ENCODE measurements at regions not wholly inside any gene's neighbourhood (a gene's known extent, or its start where the extent isn't known, plus 50 kb on each side); places are given as distances from the start of the nearest gene placed in this dataset.
"Not testable (repeated sequence)": the region's sequence is repeated elsewhere in the genome, so short reads cannot be mapped to it uniquely, and the experiment has no call there.

- no peak for DNase-seq
- Mint-ChIP-seq H3K4me1 (ENCODE audit: low read depth, unreplicated experiment) (no peaks in the 10 kb centered on the region), H3K27me3 (ENCODE audit: unreplicated experiment) (peaks cover 17% of the 10 kb centered on the region), H3K27ac (ENCODE audit: unreplicated experiment) (no peak overlapping the region), H3K9me3 (ENCODE audit: low read depth, unreplicated experiment) (peaks cover 2% of the 10 kb centered on the region), H3K36me3 (ENCODE audit: insufficient read depth, unreplicated experiment) (no peaks in the 10 kb centered on the region), H3K4me3 (ENCODE audit: low read depth, unreplicated experiment) (no peak overlapping the region)
- no TSS peak for BruUV-seq (replicated peaks)
- intact Hi-C loops (cut with micrococcal nuclease; ENCODE audit: unreplicated experiment), result no loop called here
- TF ChIP-seq CTCF (IDR thresholded peaks at IDR 0.05; ENCODE audit: unreplicated experiment), result no peak
- CTCF ChIA-PET, result no interaction called here
Observed at GRCh38 chr1:242662886-242663285, 138.4 kb upstream of the PLD5 start.

- intact Hi-C loops (cut with micrococcal nuclease; ENCODE audit: unreplicated experiment); H3K27ac Mint-ChIP-seq (ENCODE audit: unreplicated experiment); BruUV-seq (replicated peaks); H3K4me3 Mint-ChIP-seq (ENCODE audit: low read depth, unreplicated experiment); CTCF ChIA-PET; H3K4me1 Mint-ChIP-seq (ENCODE audit: low read depth, unreplicated experiment); H3K9me3 Mint-ChIP-seq (ENCODE audit: low read depth, unreplicated experiment); DNase-seq; H3K36me3 Mint-ChIP-seq (ENCODE audit: insufficient read depth, unreplicated experiment): not testable (repeated sequence)
- H3K27me3 Mint-ChIP-seq (ENCODE audit: unreplicated experiment), result peaks cover 19% of the 10 kb centered on the region
Observed at GRCh38 chr1:242653772-242654171, 129.3 kb upstream of the PLD5 start.

GRCh38 chr1:242651817-242652216 is 127.3 kb upstream of the PLD5 start:
- no TSS peak for BruUV-seq (replicated peaks)
- TF ChIP-seq CTCF (IDR thresholded peaks at IDR 0.05; ENCODE audit: unreplicated experiment), result no peak
- DNase-seq, result peak; percentile 45
- intact Hi-C loops (cut with micrococcal nuclease; ENCODE audit: unreplicated experiment), result no loop called here
- no peak overlapping the region for H3K4me3 Mint-ChIP-seq (ENCODE audit: low read depth, unreplicated experiment)
- no peaks in the 10 kb centered on the region for H3K4me1 Mint-ChIP-seq (ENCODE audit: low read depth, unreplicated experiment)
- H3K9me3 Mint-ChIP-seq (ENCODE audit: low read depth, unreplicated experiment), result peaks cover 2% of the 10 kb centered on the region
- CTCF ChIA-PET, result interaction anchor here (1.6 kb wide), 1 partner anchor 142 kb away, joined by 4 read pairs; no protein-coding TSS in a partner anchor
- H3K36me3 Mint-ChIP-seq (ENCODE audit: insufficient read depth, unreplicated experiment), result no peaks in the 10 kb centered on the region
- no peak overlapping the region for H3K27ac Mint-ChIP-seq (ENCODE audit: unreplicated experiment)
- H3K27me3 Mint-ChIP-seq (ENCODE audit: unreplicated experiment), result peaks cover 19% of the 10 kb centered on the region

GRCh38 chr1:242641461-242641860 is 117.0 kb upstream of the PLD5 start:
- no peak for DNase-seq
- Mint-ChIP-seq H3K4me3 (ENCODE audit: low read depth, unreplicated experiment) (no peak overlapping the region), H3K27ac (ENCODE audit: unreplicated experiment) (no peak overlapping the region), H3K9me3 (ENCODE audit: low read depth, unreplicated experiment) (no peaks in the 10 kb centered on the region), H3K27me3 (ENCODE audit: unreplicated experiment) (no peaks in the 10 kb centered on the region), H3K36me3 (ENCODE audit: insufficient read depth, unreplicated experiment) (no peaks in the 10 kb centered on the region), H3K4me1 (ENCODE audit: low read depth, unreplicated experiment) (no peaks in the 10 kb centered on the region)
- CTCF ChIA-PET, result no interaction called here
- TF ChIP-seq CTCF (IDR thresholded peaks at IDR 0.05; ENCODE audit: unreplicated experiment), result no peak
- BruUV-seq (replicated peaks), result no TSS peak
- intact Hi-C loops (cut with micrococcal nuclease; ENCODE audit: unreplicated experiment), result no loop called here

GRCh38 chr1:242639104-242639503 is 114.6 kb upstream of the PLD5 start:
- intact Hi-C loops (cut with micrococcal nuclease; ENCODE audit: unreplicated experiment), result no loop called here
- H3K27ac Mint-ChIP-seq (ENCODE audit: unreplicated experiment), result no peak overlapping the region
- H3K36me3 Mint-ChIP-seq (ENCODE audit: insufficient read depth, unreplicated experiment), result no peaks in the 10 kb centered on the region
- H3K4me3 Mint-ChIP-seq (ENCODE audit: low read depth, unreplicated experiment), result no peak overlapping the region
- peaks cover 3% of the 10 kb centered on the region for H3K9me3 Mint-ChIP-seq (ENCODE audit: low read depth, unreplicated experiment)
- no peak for DNase-seq
- H3K4me1 Mint-ChIP-seq (ENCODE audit: low read depth, unreplicated experiment), result no peaks in the 10 kb centered on the region
- CTCF ChIA-PET, result interaction anchor here (0.5 kb wide), 1 partner anchor 1331 kb away, joined by 5 read pairs; no protein-coding TSS in a partner anchor
- no peaks in the 10 kb centered on the region for H3K27me3 Mint-ChIP-seq (ENCODE audit: unreplicated experiment)
- no peak for TF ChIP-seq CTCF (IDR thresholded peaks at IDR 0.05; ENCODE audit: unreplicated experiment)
- no TSS peak for BruUV-seq (replicated peaks)
